HEK293 (cell line): ENCODE measurements at regions not wholly inside any gene's neighbourhood (a gene's known extent, or its start where the extent isn't known, plus 50 kb on each side); places are given as distances from the start of the nearest gene placed in this dataset.

Source experiments
- CTCF ChIA-PET: fragments of 350-600 bp; formaldehyde crosslinking; extraction: SDS; loops from one replicate; lab custom pipeline; 2021; ENCODE audit warnings: antibody characterized with exemption; lab: Yijun Ruan, JAX
- POLR2A ChIA-PET: fragments of 300-600 bp; formaldehyde crosslinking; extraction: SDS; loops from one replicate; lab custom pipeline; 2020; ENCODE audit warnings: antibody characterized with exemption, inconsistent platforms; lab: Yijun Ruan, JAX
- H3K27ac ChIP-seq: fragments of 200-500 bp; sonication (Bioruptor generic); 2 replicates; pipeline ENCODE4 v1.5.1; 2014; ENCODE audit warnings: low read depth, low read length, control low read depth, inconsistent platforms; ENCODE audit errors: extremely low read depth
- H3K36me3 ChIP-seq, 2 experiments: fragments of 200-500 bp in 1 of 2; sonication (Bioruptor generic) in 1 of 2; 1 replicate in 1 of 2; 2 replicates in 1 of 2; pipeline ENCODE4 v1.5.1; 2014 to 2017; ENCODE audit warnings: inconsistent platforms in 2 of 2, low read length in 2 of 2; ENCODE audit not compliant: control insufficient read depth in 2 of 2, insufficient read depth in 1 of 2
- H3K4me1 ChIP-seq: fragments of 200-500 bp; sonication (Bioruptor generic); 2 replicates; pipeline ENCODE4 v1.5.1; 2014; ENCODE audit warnings: mild to moderate bottlenecking, low read length, inconsistent platforms; ENCODE audit not compliant: control insufficient read depth, insufficient read depth
- H3K4me3 ChIP-seq: 2 replicates; pipeline ENCODE4 v1.5.1; 2011; ENCODE audit warnings: low read depth, mild to moderate bottlenecking, control low read depth, low read length, moderate library complexity
- H3K9me3 ChIP-seq: fragments of 200-500 bp; sonication (Bioruptor generic); 2 replicates; pipeline ENCODE4 v1.5.1; 2014; ENCODE audit warnings: low read depth, low read length, inconsistent platforms; ENCODE audit not compliant: control insufficient read depth, insufficient read depth
- SETDB1 ChIP-seq: IDR thresholded peaks from one replicate; pipeline ENCODE4 v1.6.1; 2017; ENCODE audit warnings: mild to moderate bottlenecking, low read length, moderate library complexity, mixed read lengths; ENCODE audit not compliant: insufficient read length
- ZBTB21 ChIP-seq: fragments of 450-650 bp; formaldehyde crosslinking; IDR thresholded peaks from 2 replicates; pipeline ENCODE4 v1.5.1; 2017; ENCODE audit warnings: missing biosample characterization, missing genetic modification characterization
- ZNF157 ChIP-seq: fragments of 450-650 bp; formaldehyde crosslinking; IDR thresholded peaks from 2 replicates; pipeline ENCODE4 v1.5.1; 2016; ENCODE audit warnings: missing biosample characterization, missing genetic modification characterization
- ZNF366 ChIP-seq: fragments of 450-650 bp; formaldehyde crosslinking; conservative IDR thresholded peaks from 2 replicates; pipeline ENCODE4 v1.5.1; 2016; ENCODE audit warnings: missing biosample characterization, missing genetic modification characterization
- ZNF423 ChIP-seq: fragments of 450-650 bp; formaldehyde crosslinking; IDR thresholded peaks from 2 replicates; pipeline ENCODE4 v1.5.1; 2016; ENCODE audit warnings: missing biosample characterization, missing genetic modification characterization
- TF ChIP-seq, protein P1 (sequence below): fragments of 450-650 bp; formaldehyde crosslinking; IDR thresholded peaks from 2 replicates; pipeline ENCODE4 v1.5.1; 2016; ENCODE audit warnings: missing biosample characterization, missing genetic modification characterization

DNA sequence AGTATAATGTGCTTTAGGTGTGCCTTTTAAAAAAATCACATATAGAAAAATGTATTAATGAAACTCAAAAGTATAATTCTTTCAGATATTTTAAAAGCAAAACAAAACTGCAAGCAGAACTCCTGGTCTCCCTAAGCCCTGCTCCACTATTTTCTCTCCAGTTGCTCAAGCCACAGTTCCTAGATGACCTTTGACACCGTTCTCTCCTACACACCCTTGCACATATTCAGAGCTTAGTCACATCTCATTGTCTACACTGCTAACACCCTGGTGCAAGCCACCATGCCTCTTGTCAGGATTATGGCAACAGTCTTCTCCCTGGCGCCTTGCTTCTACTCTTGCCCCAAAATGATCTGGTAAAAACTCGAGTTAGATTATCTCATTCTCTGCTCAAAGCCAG lies 50.2 kb upstream of the ROR1 start:
- Histone ChIP-seq H3K27ac (no peak overlapping the region), H3K9me3 (no peaks in the 10 kb centered on the region), H3K4me3 (no peak overlapping the region), H3K4me1 (peaks cover 3% of the 10 kb centered on the region; the same call in 1 of the 2 replicates), H3K36me3 (no peaks in the 10 kb centered on the region)
- CTCF ChIA-PET = no interaction called here
- POLR2A ChIA-PET = no interaction called here
- no peak for TF ChIP-seq ZNF366 (tag by site-specific recombination)
- TF ChIP-seq, protein P1, sequence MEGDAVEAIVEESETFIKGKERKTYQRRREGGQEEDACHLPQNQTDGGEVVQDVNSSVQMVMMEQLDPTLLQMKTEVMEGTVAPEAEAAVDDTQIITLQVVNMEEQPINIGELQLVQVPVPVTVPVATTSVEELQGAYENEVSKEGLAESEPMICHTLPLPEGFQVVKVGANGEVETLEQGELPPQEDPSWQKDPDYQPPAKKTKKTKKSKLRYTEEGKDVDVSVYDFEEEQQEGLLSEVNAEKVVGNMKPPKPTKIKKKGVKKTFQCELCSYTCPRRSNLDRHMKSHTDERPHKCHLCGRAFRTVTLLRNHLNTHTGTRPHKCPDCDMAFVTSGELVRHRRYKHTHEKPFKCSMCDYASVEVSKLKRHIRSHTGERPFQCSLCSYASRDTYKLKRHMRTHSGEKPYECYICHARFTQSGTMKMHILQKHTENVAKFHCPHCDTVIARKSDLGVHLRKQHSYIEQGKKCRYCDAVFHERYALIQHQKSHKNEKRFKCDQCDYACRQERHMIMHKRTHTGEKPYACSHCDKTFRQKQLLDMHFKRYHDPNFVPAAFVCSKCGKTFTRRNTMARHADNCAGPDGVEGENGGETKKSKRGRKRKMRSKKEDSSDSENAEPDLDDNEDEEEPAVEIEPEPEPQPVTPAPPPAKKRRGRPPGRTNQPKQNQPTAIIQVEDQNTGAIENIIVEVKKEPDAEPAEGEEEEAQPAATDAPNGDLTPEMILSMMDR (tag by site-specific recombination) = no peak
- TF ChIP-seq SETDB1 = no peak
- no peak for TF ChIP-seq ZBTB21 (tag by site-specific recombination)
- no peak for TF ChIP-seq ZNF423 (tag by site-specific recombination)
- TF ChIP-seq ZNF157 = no peak
